ENCODE measurements at regions not wholly inside any gene's neighbourhood (a gene's known extent, or its start where the extent isn't known, plus 50 kb on each side); places are given as distances from the start of the nearest gene placed in this dataset.
A peak's percentile ranks its signal among the peaks of the same experiment; 100 is the strongest.

GRCh38 chr7:21365866-21366624 lies 61.8 kb upstream of the SP4 start:
- no peak overlapping the region for H3K4me3 ChIP-seq (ENCODE audit: insufficient read depth, low read depth, low read length)
- no peak overlapping the region for H2BK120ac ChIP-seq (ENCODE audit: low read depth, low read length)
- no peaks in the 10 kb centered on the region for H3K27me3 ChIP-seq (ENCODE audit: control insufficient read depth, insufficient read depth, low read length)
- no peak overlapping the region for H2AFZ ChIP-seq (replicated peaks; ENCODE audit: low read length, poor library complexity)
- H3K4ac ChIP-seq (ENCODE audit: low read depth, low read length), result no peak overlapping the region
- H3K23ac ChIP-seq (ENCODE audit: low read depth, low read length), result no peak overlapping the region
- no peak overlapping the region for H2AK5ac ChIP-seq (ENCODE audit: low read depth, low read length)
- no peak overlapping the region for H3K27ac ChIP-seq (ENCODE audit: insufficient read depth, low read length)
- POLR2A ChIA-PET (ENCODE audit: unreplicated experiment), result no interaction called here
- H2AK9ac ChIP-seq (replicated peaks; ENCODE audit: low read depth, low read length, poor library complexity), result no peak overlapping the region
- no peaks in the 10 kb centered on the region for H4K20me1 ChIP-seq (ENCODE audit: insufficient read depth, low read length)
- no peak overlapping the region for H4K91ac ChIP-seq (ENCODE audit: insufficient read depth, low read depth, low read length)
- no peaks in the 10 kb centered on the region for H3K4me1 ChIP-seq (ENCODE audit: control insufficient read depth, insufficient read depth, low read length)
- dilution Hi-C loops (cut with HindIII; ENCODE audit: low sequenced_read_pairs, unreplicated experiment) (no loop called here), in situ Hi-C loops (cut with MboI; ENCODE audit: low sequenced_read_pairs) (no loop called here), intact Hi-C loops (cut with micrococcal nuclease) (no loop called here)
- no peak for ATAC-seq (ENCODE audit: low read depth)
- no peaks in the 10 kb centered on the region for H3K79me1 ChIP-seq (ENCODE audit: low read depth in 1 of 2, low read length in 2 of 2)
- CTCF ChIA-PET, result no interaction called here
- no peaks in the 10 kb centered on the region for H3K9me3 ChIP-seq (ENCODE audit: control insufficient read depth, insufficient read depth, low read length)
- no peak overlapping the region for H2BK5ac ChIP-seq (ENCODE audit: low read depth, low read length, poor library complexity, severe bottlenecking)
- no peak overlapping the region for H2BK15ac ChIP-seq (ENCODE audit: low read depth, low read length)
- H3K36me3 ChIP-seq (ENCODE audit: control insufficient read depth, insufficient read depth, low read length), result no peaks in the 10 kb centered on the region
- H2BK20ac ChIP-seq (ENCODE audit: low read depth, low read length), result no peak overlapping the region
- BruUV-seq (replicated peaks), result no TSS peak
- no peak overlapping the region for H4K8ac ChIP-seq (ENCODE audit: low read depth in 2 of 2, low read length in 2 of 2)
- no peaks in the 10 kb centered on the region for H3K9me1 ChIP-seq (ENCODE audit: insufficient read depth, low read length)
- no peak overlapping the region for H3K18ac ChIP-seq (ENCODE audit: low read depth, low read length)
- H3K9ac ChIP-seq (ENCODE audit: low read depth, low read length), result no peak overlapping the region
- peak; percentile 30 for DNase-seq
- no CpG with 5 or more reads among the region's 6 CpGs for WGBS, 2 experiments (ENCODE audit: extremely low coverage in 2 of 2, insufficient read length in 1 of 2)
- no peak overlapping the region for H3K14ac ChIP-seq (replicated peaks; ENCODE audit: low read depth, low read length)
- TF ChIP-seq USF2 (IDR thresholded peaks at IDR 0.05; ENCODE audit: low read depth, low read length) (no peak), RFX5 (IDR thresholded peaks at IDR 0.05; ENCODE audit: low read depth, low read length) (no peak), CEBPB (IDR thresholded peaks at IDR 0.05; ENCODE audit: low read depth, low read length) (no peak), SMC3 (IDR thresholded peaks at IDR 0.05; ENCODE audit: low read depth, low read length) (no peak), MXI1 (IDR thresholded peaks at IDR 0.05; ENCODE audit: borderline replicate concordance, low read depth, low read length) (no peak), BHLHE40 (IDR thresholded peaks at IDR 0.05; ENCODE audit: low read depth, low read length) (no peak), MAFK (IDR thresholded peaks at IDR 0.05; ENCODE audit: low read depth, low read length) (no peak), FOS (IDR thresholded peaks at IDR 0.05; ENCODE audit: low read depth, low read length) (no peak), RAD21 (IDR thresholded peaks at IDR 0.05; ENCODE audit: low read length) (no peak), NFE2L2 (IDR thresholded peaks at IDR 0.05; ENCODE audit: low read depth, low read length) (no peak), RCOR1 (IDR thresholded peaks at IDR 0.05; ENCODE audit: insufficient replicate concordance, low read length) (no peak), CTCF (conservative IDR thresholded peaks at IDR 0.05; ENCODE audit: low read depth, low read length) (no peak), ELK1 (IDR thresholded peaks at IDR 0.05; ENCODE audit: borderline replicate concordance, low read depth, low read length) (no peak)
- no peak overlapping the region for H3K4me2 ChIP-seq (ENCODE audit: low read depth, low read length)
- no peak overlapping the region for H4K5ac ChIP-seq (ENCODE audit: low read depth, low read length)
- no peak overlapping the region for H3K56ac ChIP-seq (ENCODE audit: extremely low read depth, insufficient read depth, low read length)
